ENCODE measurements at regions not wholly inside any gene's neighbourhood (a gene's known extent, or its start where the extent isn't known, plus 50 kb on each side); places are given as distances from the start of the nearest gene placed in this dataset.

- TF ChIP-seq POLR2A (IDR thresholded peaks at IDR 0.05; ENCODE audit: low read depth, low read length) (no peak), CTCF (conservative IDR thresholded peaks at IDR 0.05; ENCODE audit: low read depth, low read length) (no peak)
These were observed 148.4 kb downstream of the RPAP3 start for GRCh38 chr12:47557386-47557785.
